Adrenal gland (tissue), 9 donors: ENCODE measurements at regions not wholly inside any gene's neighbourhood (a gene's known extent, or its start where the extent isn't known, plus 50 kb on each side); places are given as distances from the start of the nearest gene placed in this dataset.

ENCODE experiments used
- DNase-seq, 7 donors: peaks; one replicate each; pipeline ENCODE4 v3.0.0-alpha.2; 2019 to 2020
- H3K27ac ChIP-seq, 5 donors: fragments of 200-600 bp; sonication (generic) in 4 of 5; 1 replicate in 3 of 5; 2 replicates in 2 of 5; pipeline versions ENCODE4 v1.5.1 to v1.8.0; 2016 to 2020; ENCODE audit warnings: mild to moderate bottlenecking in 1 of 5
- H3K27me3 ChIP-seq: fragments of 200-600 bp; 2 replicates; pipeline ENCODE4 v1.8.0; 2021
- H3K36me3 ChIP-seq, 2 donors: fragments of 200-600 bp; replicated peaks in 1 of 2; 1 replicate in 1 of 2; 2 replicates in 1 of 2; pipeline versions ENCODE4 v1.5.1 to v1.8.0; 2018 to 2022
- H3K4me1 ChIP-seq, 2 donors: fragments of 200-600 bp; replicated peaks in 1 of 2; 1 replicate in 1 of 2; 2 replicates in 1 of 2; pipeline versions ENCODE4 v1.5.1 to v1.8.0; 2018 to 2021
- H3K4me3 ChIP-seq, 4 donors: fragments of 200-600 bp; sonication (generic) in 3 of 4; one replicate each; pipeline ENCODE4 v1.5.1; 2016 to 2018
- H3K9me3 ChIP-seq, 3 donors: fragments of 200-600 bp; sonication (generic) in 1 of 3; replicated peaks in 1 of 3; 1 replicate in 2 of 3; 2 replicates in 1 of 3; pipeline versions ENCODE4 v1.5.1 to v1.8.0; 2016 to 2021
- CTCF ChIP-seq, 6 experiments: fragments of 450-650 bp in 4 of 6; fragments of 200-600 bp in 2 of 6; sonication (generic) in 1 of 6; IDR thresholded peaks; 1 replicate in 5 of 6; 2 replicates in 1 of 6; pipeline versions ENCODE4 v1.5.1 to v1.8.0; 2016 to 2021; ENCODE audit warnings: antibody characterized with exemption in 6 of 6, mild to moderate bottlenecking in 2 of 6, moderate library complexity in 1 of 6
- POLR2A ChIP-seq, 2 donors: fragments of 450-650 bp; IDR thresholded peaks; one replicate each; pipeline ENCODE4 v1.6.1; 2017; ENCODE audit warnings: antibody characterized with exemption in 2 of 2, mild to moderate bottlenecking in 2 of 2, moderate library complexity in 1 of 2
- WGBS, 4 donors: extraction: QIAGEN DNeasy Blood & Tissue Kit in 2 of 4; methylation state at CpG; one replicate each; pipeline versions ENCODE4 v1.1.5 to v1.1.7; 2013 to 2017; 5-methylcytosine and 5-hydroxymethylcytosine counted together
- intact Hi-C, 2 donors: fragments of 100-400 bp; cut with DNase I; formaldehyde crosslinking; loops; one replicate each; pipeline versions ENCODE4 v1.14.1 to v1.15.0; 2022 to 2023
- donor health status: healthy with polysubstance abuse.
- donor health status: Bipolar disorder and iron deficiency.
- donor health status: DM: yes; HTN: yes; CAD: no.
- donor health status: DM: no; HTN: no; CAD: no.
- donor health status: DM: no; HTN: no; CAD: no.

DNA sequence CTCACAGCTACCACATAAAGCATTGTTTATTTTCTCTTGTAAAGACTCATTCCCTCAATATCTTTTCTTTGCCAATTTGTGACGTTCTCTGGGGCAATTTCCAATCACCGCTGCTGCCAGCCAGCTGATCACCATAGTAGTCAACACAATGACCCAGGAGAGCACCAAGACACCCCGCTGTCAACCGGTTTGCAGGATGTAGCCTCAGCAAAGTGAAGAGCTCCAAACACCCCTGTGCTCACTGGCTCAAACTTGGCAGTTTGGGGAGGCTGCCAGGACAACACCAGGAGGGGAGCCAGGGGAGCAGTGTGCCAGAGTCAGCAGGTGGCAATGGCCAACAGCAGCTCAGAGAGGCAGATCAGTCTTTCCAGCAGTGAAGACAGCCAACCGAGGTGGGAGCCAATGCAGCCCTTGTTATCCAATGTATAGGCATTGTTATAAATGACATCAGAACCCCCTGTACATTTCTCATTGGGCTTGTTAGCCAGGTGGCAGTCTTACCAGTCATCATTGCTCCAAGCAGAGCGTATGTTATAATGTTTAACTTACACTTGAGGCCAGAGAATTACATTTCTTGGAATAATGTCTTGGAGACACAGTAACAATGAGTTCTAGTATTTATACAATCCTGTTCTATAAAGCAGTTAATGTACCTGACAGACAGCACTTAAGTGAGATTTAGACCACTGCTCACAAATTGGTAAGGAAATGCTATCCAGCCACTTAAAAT lies 274.9 kb upstream of the GK2 start:
- Histone ChIP-seq H3K27me3 (no peaks in the 10 kb centered on the region), H3K4me3 (no peak overlapping the region), H3K9me3 (no peaks in the 10 kb centered on the region), H3K36me3 (no peaks in the 10 kb centered on the region), H3K4me1 (no peaks in the 10 kb centered on the region), H3K27ac (no peak overlapping the region)
- WGBS, 4 donors: 61 to 78% (median 69%) methylated on average over 5 to 6 of the region's 6 CpGs
- DNase-seq: no peak
- intact Hi-C loops: no loop called here
- TF ChIP-seq POLR2A (IDR thresholded peaks at IDR 0.05): no peak
- no peak for TF ChIP-seq CTCF (IDR thresholded peaks at IDR 0.05)

GRCh38 chr4:79682161-79682560 lies 274.1 kb upstream of the GK2 start:
- DNase-seq: no peak
- Histone ChIP-seq H3K27me3 (no peaks in the 10 kb centered on the region), H3K27ac (no peak overlapping the region), H3K9me3 (no peaks in the 10 kb centered on the region), H3K36me3 (no peaks in the 10 kb centered on the region), H3K4me3 (no peak overlapping the region), H3K4me1 (no peaks in the 10 kb centered on the region)
- TF ChIP-seq POLR2A (IDR thresholded peaks at IDR 0.05) (no peak), CTCF (IDR thresholded peaks at IDR 0.05) (no peak)
- intact Hi-C loops: no loop called here
- WGBS, 4 donors: 73 to 80% (median 77%) methylated on average over 4 of the region's 4 CpGs

DNA sequence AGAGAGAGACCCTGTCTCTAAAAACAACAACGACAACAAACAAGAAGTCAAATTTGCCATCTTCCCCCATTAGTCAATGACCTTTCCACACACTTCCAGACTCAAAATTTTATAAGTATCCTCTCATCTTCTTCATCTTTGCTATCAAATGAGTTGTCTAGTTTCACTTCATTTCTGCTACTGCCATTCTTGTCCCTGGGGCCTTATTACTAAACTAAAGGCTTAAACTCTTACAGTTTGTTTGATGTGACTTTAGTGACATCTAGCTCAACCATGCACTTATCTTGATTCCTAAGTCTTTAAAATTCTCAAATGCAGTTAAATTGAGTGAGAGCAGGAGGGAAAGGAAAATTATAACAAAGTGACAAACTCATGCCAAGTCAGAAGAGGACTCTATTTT lies 271.8 kb upstream of the GK2 start:
- WGBS, 4 donors: 88 to 95% (median 91%) methylated on average over 1 of the region's 1 CpG
- intact Hi-C loops: no loop called here
- Histone ChIP-seq H3K27ac (no peak overlapping the region), H3K9me3 (no peaks in the 10 kb centered on the region), H3K4me3 (no peak overlapping the region), H3K4me1 (no peaks in the 10 kb centered on the region), H3K36me3 (no peaks in the 10 kb centered on the region), H3K27me3 (no peaks in the 10 kb centered on the region)
- TF ChIP-seq POLR2A (IDR thresholded peaks at IDR 0.05): no peak
- TF ChIP-seq CTCF (IDR thresholded peaks at IDR 0.05): no peak
- no peak for DNase-seq

GRCh38 chr4:79678472-79679202 lies 270.6 kb upstream of the GK2 start:
- H3K4me3 ChIP-seq: no peak overlapping the region
- no peak for DNase-seq
- no peaks in the 10 kb centered on the region for H3K27me3 ChIP-seq
- intact Hi-C loops: no loop called here
- H3K4me1 ChIP-seq: no peaks in the 10 kb centered on the region
- TF ChIP-seq POLR2A (IDR thresholded peaks at IDR 0.05): no peak
- TF ChIP-seq CTCF (IDR thresholded peaks at IDR 0.05): no peak
- H3K36me3 ChIP-seq: no peaks in the 10 kb centered on the region
- H3K9me3 ChIP-seq: no peaks in the 10 kb centered on the region
- 22 to 31% (median 27%) methylated on average over 4 of the region's 4 CpGs for WGBS, 4 donors
- H3K27ac ChIP-seq: no peak overlapping the region
